Spinal cord (tissue), 9 donors: ENCODE measurements at regions not wholly inside any gene's neighbourhood (a gene's known extent, or its start where the extent isn't known, plus 50 kb on each side); places are given as distances from the start of the nearest gene placed in this dataset.
"Not testable (repeated sequence)": the region's sequence is repeated elsewhere in the genome, so short reads cannot be mapped to it uniquely, and the experiment has no call there.

ENCODE experiments used
- DNase-seq, 6 donors: peaks; one replicate each; pipeline versions ENCODE4 v3.0.0 to v3.0.0-alpha.2; 2013 to 2015; ENCODE audit warnings: low spot score in 6 of 6, low read depth in 4 of 6
- H3K27ac ChIP-seq: one replicate; pipeline ENCODE4 v1.5.1; 2013; ENCODE audit warnings: low read depth, low read length, control low read depth
- H3K27me3 ChIP-seq: one replicate; pipeline ENCODE4 v1.6.1; 2013; ENCODE audit warnings: low read length; ENCODE audit not compliant: control insufficient read depth, insufficient read depth
- H3K36me3 ChIP-seq: one replicate; pipeline ENCODE4 v1.6.1; 2013; ENCODE audit warnings: low read length; ENCODE audit not compliant: control insufficient read depth, insufficient read depth
- H3K4me1 ChIP-seq: one replicate; pipeline ENCODE4 v1.6.1; 2013; ENCODE audit warnings: low read length; ENCODE audit not compliant: control insufficient read depth, insufficient read depth
- H3K4me3 ChIP-seq: one replicate; pipeline ENCODE4 v1.5.1; 2013; ENCODE audit warnings: low read depth, low read length, control low read depth
- H3K9me3 ChIP-seq: one replicate; pipeline ENCODE4 v1.6.1; 2013; ENCODE audit warnings: low read length; ENCODE audit not compliant: control insufficient read depth, insufficient read depth
- WGBS: methylation state at CpG from one replicate; pipeline ENCODE4 v1.1.5; 2013; ENCODE audit warnings: missing lambda C conversion rate; ENCODE audit not compliant: insufficient coverage; 5-methylcytosine and 5-hydroxymethylcytosine counted together
- donor health status: healthy.

- H3K27ac ChIP-seq: no peak overlapping the region
- no peak overlapping the region for H3K4me3 ChIP-seq
- H3K9me3 ChIP-seq: no peaks in the 10 kb centered on the region
- H3K36me3 ChIP-seq: no peaks in the 10 kb centered on the region
- H3K27me3 ChIP-seq: no peaks in the 10 kb centered on the region
- DNase-seq: no peak
- no peaks in the 10 kb centered on the region for H3K4me1 ChIP-seq
- WGBS: no CpG with 5 or more reads among the region's 2 CpGs
Observed at GRCh38 chr10:7071421-7071820, 339.4 kb downstream of the SFMBT2 start.

GRCh38 chr10:7070950-7071349, 339.9 kb downstream of the SFMBT2 start:
- no peaks in the 10 kb centered on the region for H3K4me1 ChIP-seq
- no peak overlapping the region for H3K4me3 ChIP-seq
- H3K27ac ChIP-seq: no peak overlapping the region
- no CpG with 5 or more reads among the region's 2 CpGs for WGBS
- DNase-seq: no peak
- no peaks in the 10 kb centered on the region for H3K9me3 ChIP-seq
- H3K27me3 ChIP-seq: no peaks in the 10 kb centered on the region
- H3K36me3 ChIP-seq: no peaks in the 10 kb centered on the region

- DNase-seq: no peak
- no peaks in the 10 kb centered on the region for H3K36me3 ChIP-seq
- no peaks in the 10 kb centered on the region for H3K4me1 ChIP-seq
- no peaks in the 10 kb centered on the region for H3K27me3 ChIP-seq
- no peaks in the 10 kb centered on the region for H3K9me3 ChIP-seq
- 77% methylated on average over 6 of the region's 6 CpGs for WGBS
- H3K4me3 ChIP-seq: no peak overlapping the region
- no peak overlapping the region for H3K27ac ChIP-seq
Observed at GRCh38 chr10:7069706-7070105, 341.1 kb downstream of the SFMBT2 start.

- Histone ChIP-seq H3K4me1 (no peaks in the 10 kb centered on the region), H3K27ac (no peak overlapping the region), H3K36me3 (no peaks in the 10 kb centered on the region), H3K9me3 (no peaks in the 10 kb centered on the region), H3K4me3 (no peak overlapping the region), H3K27me3 (no peaks in the 10 kb centered on the region)
- DNase-seq: no peak
- WGBS: no CpG with 5 or more reads among the region's 4 CpGs
Observed at GRCh38 chr10:7056216-7056615, 354.6 kb downstream of the SFMBT2 start.

- H3K4me3 ChIP-seq: no peak overlapping the region
- no peak overlapping the region for H3K27ac ChIP-seq
- peak in 1 of 6 donors; percentile 11 for DNase-seq
- no peaks in the 10 kb centered on the region for H3K4me1 ChIP-seq
- H3K36me3 ChIP-seq: no peaks in the 10 kb centered on the region
- H3K27me3 ChIP-seq: no peaks in the 10 kb centered on the region
- 26% methylated on average over 3 of the region's 6 CpGs for WGBS
- H3K9me3 ChIP-seq: no peaks in the 10 kb centered on the region
Observed at GRCh38 chr10:7054915-7055314, 355.9 kb downstream of the SFMBT2 start.

DNA sequence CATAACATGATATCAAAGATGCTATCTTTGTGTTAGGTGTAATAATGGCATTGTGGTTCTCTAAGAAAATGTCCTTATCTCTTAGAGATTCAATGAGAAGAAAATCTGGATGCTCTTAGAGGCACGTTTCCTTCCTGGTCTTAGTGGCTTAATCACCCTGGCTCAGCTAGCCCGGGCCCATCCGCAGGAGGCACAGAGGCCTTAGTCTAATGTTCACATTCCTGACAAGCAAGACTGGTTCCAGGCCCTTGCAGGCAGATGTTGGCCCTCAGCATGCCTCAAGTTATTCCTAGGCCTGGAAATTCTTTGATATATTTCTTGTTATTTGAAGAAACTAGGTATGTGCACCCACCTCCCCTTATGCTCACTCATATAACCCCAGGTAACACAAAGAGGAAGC, 357.6 kb downstream of the SFMBT2 start:
- WGBS: 77% methylated on average over 3 of the region's 3 CpGs
- H3K27ac ChIP-seq: no peak overlapping the region
- H3K4me3 ChIP-seq: no peak overlapping the region

GRCh38 chr10:7050024-7050423, 360.8 kb downstream of the SFMBT2 start:
- H3K9me3 ChIP-seq, H3K36me3 ChIP-seq, H3K4me3 ChIP-seq, H3K27ac ChIP-seq, H3K27me3 ChIP-seq, DNase-seq, H3K4me1 ChIP-seq: not testable (repeated sequence)
- no CpG with 5 or more reads among the region's 3 CpGs for WGBS

More for the DNA sequence above, 357.6 kb downstream of the SFMBT2 start:
- Histone ChIP-seq H3K36me3 (no peaks in the 10 kb centered on the region), H3K9me3 (no peaks in the 10 kb centered on the region), H3K4me1 (no peaks in the 10 kb centered on the region), H3K27me3 (no peaks in the 10 kb centered on the region)
- no peak for DNase-seq

- WGBS: no CpG with 5 or more reads among the region's 6 CpGs
- H3K4me3 ChIP-seq: no peak overlapping the region
- no peak for DNase-seq
- no peak overlapping the region for H3K27ac ChIP-seq
- H3K36me3 ChIP-seq: no peaks in the 10 kb centered on the region
- H3K27me3 ChIP-seq: no peaks in the 10 kb centered on the region
- no peaks in the 10 kb centered on the region for H3K4me1 ChIP-seq
- H3K9me3 ChIP-seq: no peaks in the 10 kb centered on the region
Observed at GRCh38 chr10:7048061-7048460, 362.8 kb downstream of the SFMBT2 start.

DNA sequence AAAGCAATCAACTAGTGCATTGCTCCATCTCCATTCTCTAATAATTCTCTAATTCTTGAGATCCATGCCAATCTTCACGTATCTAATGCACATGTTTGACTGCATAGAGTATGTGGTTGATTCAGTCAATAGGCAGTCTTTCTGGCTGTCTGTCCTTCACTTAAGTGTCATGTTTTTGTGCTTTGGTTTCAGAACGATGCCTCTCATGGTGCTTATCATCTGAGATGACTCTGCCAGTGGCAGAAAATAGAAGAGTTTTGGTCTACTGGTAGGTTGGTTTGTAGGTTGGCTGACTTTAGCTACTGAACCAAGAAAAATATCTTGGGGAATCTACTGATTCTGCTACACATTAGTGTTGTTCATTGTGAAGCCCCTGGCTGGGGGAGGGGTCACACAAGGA, 364.2 kb downstream of the SFMBT2 start:
- H3K27ac ChIP-seq: no peak overlapping the region
- WGBS: 89% methylated on average over 1 of the region's 2 CpGs
- no peaks in the 10 kb centered on the region for H3K9me3 ChIP-seq
- H3K36me3 ChIP-seq: no peaks in the 10 kb centered on the region
- no peaks in the 10 kb centered on the region for H3K4me1 ChIP-seq
- no peak for DNase-seq
- no peak overlapping the region for H3K4me3 ChIP-seq
- no peaks in the 10 kb centered on the region for H3K27me3 ChIP-seq

DNA sequence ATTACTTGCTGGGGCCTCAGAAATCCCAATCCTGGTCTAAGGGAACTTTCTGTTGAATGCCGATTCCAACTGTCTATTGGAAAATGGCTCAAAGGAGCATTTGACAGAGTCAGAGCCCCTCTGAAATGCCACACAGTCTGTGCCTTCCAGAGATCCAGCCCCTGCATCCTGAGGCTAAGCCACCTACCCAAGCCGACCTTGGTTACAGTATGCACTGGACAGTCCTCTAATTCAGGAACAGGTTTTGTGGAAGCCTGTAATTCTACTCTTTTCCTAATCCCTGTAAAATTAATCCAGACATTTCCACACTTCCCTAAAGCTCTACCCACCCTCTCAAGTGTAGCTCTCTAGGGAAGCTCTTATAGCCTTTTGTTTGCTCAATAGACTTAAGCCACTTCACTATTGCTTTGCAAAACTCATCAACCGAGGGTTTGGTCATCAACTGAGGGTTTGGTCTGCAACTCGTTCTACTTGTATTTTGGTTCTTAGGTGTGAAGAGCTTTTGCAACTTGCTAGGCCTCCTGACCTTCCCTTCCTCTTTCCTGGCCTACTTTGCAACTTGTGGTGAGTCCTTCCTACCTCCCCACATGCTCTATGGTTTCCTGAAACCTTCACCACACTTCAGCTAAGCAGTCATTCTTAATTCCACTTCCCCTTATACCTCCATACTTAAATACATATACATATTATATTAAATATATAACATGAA, 364.8 kb downstream of the SFMBT2 start:
- no peaks in the 10 kb centered on the region for H3K9me3 ChIP-seq
- H3K27ac ChIP-seq: no peak overlapping the region
- H3K27me3 ChIP-seq: no peaks in the 10 kb centered on the region
- WGBS: 88% methylated on average over 2 of the region's 4 CpGs
- H3K36me3 ChIP-seq: no peaks in the 10 kb centered on the region
- no peak overlapping the region for H3K4me3 ChIP-seq
- DNase-seq: no peak
- no peaks in the 10 kb centered on the region for H3K4me1 ChIP-seq
